ENCODE measurements at regions not wholly inside any gene's neighbourhood (a gene's known extent, or its start where the extent isn't known, plus 50 kb on each side); places are given as distances from the start of the nearest gene placed in this dataset.

GRCh38 chr7:41592794-41593193, 110.1 kb downstream of the INHBA start:
- TF ChIP-seq POLR2A (IDR thresholded peaks at IDR 0.05): no peak
- TF ChIP-seq CTCF (IDR thresholded peaks at IDR 0.05): no peak
